A549 (cell line): ENCODE measurements at regions not wholly inside any gene's neighbourhood (a gene's known extent, or its start where the extent isn't known, plus 50 kb on each side); places are given as distances from the start of the nearest gene placed in this dataset.
"Not testable (repeated sequence)": the region's sequence is repeated elsewhere in the genome, so short reads cannot be mapped to it uniquely, and the experiment has no call there.

Experiments used
- ATAC-seq, 2 experiments: fragments of 200-7000 bp in 1 of 2; fragments of >200 bp in 1 of 2; cut with Nextera tagmentation in 1 of 2; cut with Tn5 transposase in 1 of 2; 3 replicates each; pipeline versions ENCODE4 v1.8.0 to v1.9.1; 2018 to 2020; ENCODE audit warnings: mild to moderate bottlenecking in 1 of 2, moderate library complexity in 1 of 2
- CTCF ChIA-PET: fragments of 300-600 bp; sonication (Branson Sonifier 250); formaldehyde crosslinking; extraction: SDS; loops from one replicate; lab custom pipeline; 2021; ENCODE audit warnings: antibody characterized with exemption, inconsistent platforms; lab: Yijun Ruan, JAX
- POLR2A ChIA-PET: fragments of 350-600 bp; formaldehyde crosslinking; extraction: SDS; loops from one replicate; lab custom pipeline; 2021; ENCODE audit warnings: antibody characterized with exemption, inconsistent platforms; lab: Yijun Ruan, JAX
- DNase-seq, 2 experiments: peaks; one replicate each; pipeline versions ENCODE4 v3.0.0 to v3.0.0-alpha.2; 2011 to 2016; ENCODE audit warnings: low read depth in 1 of 2, low spot score in 1 of 2
- FAIRE-seq: peaks from 2 replicates; lab custom pipeline; 2011; peaks lifted over from hg19 to GRCh38; lab: Jason Lieb, UNC
- H3K27ac ChIP-seq, 2 experiments: fragments of >200 bp; sonication (Bioruptor Twin); formaldehyde crosslinking; 3 replicates each; pipeline ENCODE4 v1.5.1; 2016 to 2017
- H3K4me1 ChIP-seq: fragments of >200 bp; sonication (Bioruptor Twin); formaldehyde crosslinking; 3 replicates; pipeline ENCODE4 v1.6.1; 2016
- H3K4me2 ChIP-seq: fragments of >200 bp; sonication (Bioruptor Twin); formaldehyde crosslinking; 3 replicates; pipeline ENCODE4 v1.6.1; 2016
- H3K4me3 ChIP-seq: fragments of >200 bp; sonication (Bioruptor Twin); formaldehyde crosslinking; 3 replicates; pipeline ENCODE4 v1.5.1; 2016
- H3K9me3 ChIP-seq: fragments of >200 bp; sonication (Bioruptor Twin); formaldehyde crosslinking; 3 replicates; pipeline ENCODE4 v1.6.1; 2016
- BHLHE40 ChIP-seq: IDR thresholded peaks from 2 replicates; pipeline ENCODE4 v1.6.1; 2012; ENCODE audit warnings: low read depth, low read length, inconsistent platforms
- CEBPB ChIP-seq, 2 experiments: fragments of >200 bp in 1 of 2; sonication (Bioruptor Twin) in 1 of 2; formaldehyde crosslinking in 1 of 2; IDR thresholded peaks; 2 replicates each; pipeline ENCODE4 v1.6.1; 2012 to 2016
- CHD2 ChIP-seq: fragments of 150-350 bp; IDR thresholded peaks from 2 replicates; pipeline ENCODE4 v1.6.1; 2014; ENCODE audit warnings: low read length; ENCODE audit not compliant: partially characterized antibody
- EHF ChIP-seq: fragments of 250-450 bp; sonication (Bioruptor Pico); IDR thresholded peaks from 2 replicates; pipeline ENCODE4 v1.5.0; 2020; ENCODE audit warnings: mild to moderate bottlenecking
- EHMT2 ChIP-seq: fragments of 200-600 bp; sonication (generic); IDR thresholded peaks from 2 replicates; pipeline ENCODE4 v1.6.1; 2016; ENCODE audit warnings: antibody characterized with exemption, low read depth, mild to moderate bottlenecking, moderate library complexity
- FOSB ChIP-seq: fragments of 250-450 bp; sonication (Bioruptor Pico); IDR thresholded peaks from 2 replicates; pipeline ENCODE4 v1.5.0; 2020; ENCODE audit warnings: mild to moderate bottlenecking, moderate library complexity
- FOXS1 ChIP-seq: fragments of 250-450 bp; sonication (Bioruptor Pico); IDR thresholded peaks from 2 replicates; pipeline ENCODE4 v1.5.0; 2020; ENCODE audit warnings: mild to moderate bottlenecking, moderate library complexity
- GATA3 ChIP-seq: IDR thresholded peaks from 2 replicates; pipeline ENCODE4 v1.6.1; 2012; ENCODE audit warnings: borderline replicate concordance
- HDAC2 ChIP-seq: fragments of 200-600 bp; sonication (generic); IDR thresholded peaks from 2 replicates; pipeline ENCODE4 v1.6.1; 2016
- HOXA7 ChIP-seq: fragments of 250-450 bp; sonication (Bioruptor Pico); IDR thresholded peaks from 2 replicates; pipeline ENCODE4 v1.5.0; 2020; ENCODE audit warnings: mild to moderate bottlenecking, moderate library complexity
- MAFK ChIP-seq: fragments of 450-650 bp; IDR thresholded peaks from 2 replicates; pipeline ENCODE4 v1.6.1; 2014; ENCODE audit not compliant: partially characterized antibody
- MYC ChIP-seq: IDR thresholded peaks from 2 replicates; pipeline ENCODE4 v1.6.1; 2012; ENCODE audit warnings: mild to moderate bottlenecking, inconsistent platforms, low read length, improper control_type of control experiment, borderline replicate concordance
- NPAS2 ChIP-seq: fragments of 250-450 bp; sonication (Bioruptor Pico); IDR thresholded peaks from 2 replicates; pipeline ENCODE4 v1.8.0; 2022; ENCODE audit warnings: mild to moderate bottlenecking, moderate library complexity, borderline replicate concordance
- NR3C1 ChIP-seq: fragments of >200 bp; sonication (Bioruptor Twin); formaldehyde crosslinking; IDR thresholded peaks from 3 replicates; pipeline ENCODE4 v1.6.1; 2017
- POLR2A ChIP-seq: IDR thresholded peaks from 2 replicates; pipeline ENCODE4 v1.6.1; 2012; ENCODE audit warnings: mild to moderate bottlenecking, low read length
- POLR2AphosphoS2 ChIP-seq: conservative IDR thresholded peaks from 2 replicates; pipeline ENCODE4 v1.6.1; 2012; ENCODE audit warnings: low read length, improper control_type of control experiment, inconsistent platforms
- RARB ChIP-seq: fragments of 250-450 bp; sonication (Bioruptor Pico); IDR thresholded peaks from 2 replicates; pipeline ENCODE4 v1.8.0; 2021; ENCODE audit warnings: mild to moderate bottlenecking, moderate library complexity
- SREBF2 ChIP-seq: fragments of 450-650 bp; IDR thresholded peaks from 2 replicates; pipeline ENCODE4 v1.6.1; 2014; ENCODE audit warnings: mild to moderate bottlenecking, moderate library complexity
- TFCP2L1 ChIP-seq: fragments of 250-450 bp; sonication (Bioruptor Pico); IDR thresholded peaks from 2 replicates; pipeline ENCODE4 v1.5.0; 2021; ENCODE audit warnings: mild to moderate bottlenecking
- TP53 ChIP-seq: fragments of 250-450 bp; sonication (Bioruptor Pico); IDR thresholded peaks from 2 replicates; pipeline ENCODE4 v1.5.0; 2021; ENCODE audit warnings: mild to moderate bottlenecking, moderate library complexity
- ZNF302 ChIP-seq: fragments of 250-450 bp; sonication (Bioruptor Pico); IDR thresholded peaks from 2 replicates; pipeline ENCODE4 v1.9.0; 2021; ENCODE audit warnings: inconsistent platforms, mild to moderate bottlenecking, moderate library complexity
- WGBS: methylation state at CpG from one replicate; pipeline ENCODE4 v1.1.6; 2017; ENCODE audit errors: missing lambda C conversion rate; 5-methylcytosine and 5-hydroxymethylcytosine counted together
- TF ChIP-seq, protein P1 (sequence below): fragments of 250-450 bp; sonication (Bioruptor Pico); IDR thresholded peaks from 2 replicates; pipeline ENCODE4 v1.5.0; 2020; ENCODE audit warnings: low read depth, mild to moderate bottlenecking, moderate library complexity

DNA sequence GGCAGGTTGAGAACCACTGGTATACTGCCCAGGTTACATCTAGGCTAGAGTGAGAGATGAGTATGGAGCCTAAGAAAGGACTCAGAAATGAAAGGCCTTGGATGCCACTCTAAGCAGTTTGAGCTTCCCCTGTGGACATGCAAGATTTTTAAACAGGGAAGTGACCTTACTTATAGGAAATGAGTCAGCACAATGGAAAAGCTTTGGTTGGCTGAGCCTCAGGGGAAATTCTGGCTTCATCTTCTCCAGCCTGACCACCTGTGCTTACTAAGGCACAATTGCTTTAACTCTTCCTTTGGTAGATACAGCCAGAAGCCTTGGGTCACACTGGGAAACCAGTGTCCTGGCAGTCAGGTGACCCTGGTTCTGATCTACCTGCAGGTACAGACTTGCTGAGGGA, 380.2 kb upstream of the ZNF462 start:
- POLR2A ChIA-PET: no interaction called here
- CTCF ChIA-PET: no interaction called here
- Histone ChIP-seq H3K4me2 (no peak overlapping the region), H3K4me1 (no peaks in the 10 kb centered on the region), H3K4me3 (no peak overlapping the region), H3K9me3 (no peaks in the 10 kb centered on the region), H3K27ac (no peak overlapping the region)
- DNase-seq: no peak
- no peak for ATAC-seq
- no peak for FAIRE-seq
- TF ChIP-seq, protein P1, sequence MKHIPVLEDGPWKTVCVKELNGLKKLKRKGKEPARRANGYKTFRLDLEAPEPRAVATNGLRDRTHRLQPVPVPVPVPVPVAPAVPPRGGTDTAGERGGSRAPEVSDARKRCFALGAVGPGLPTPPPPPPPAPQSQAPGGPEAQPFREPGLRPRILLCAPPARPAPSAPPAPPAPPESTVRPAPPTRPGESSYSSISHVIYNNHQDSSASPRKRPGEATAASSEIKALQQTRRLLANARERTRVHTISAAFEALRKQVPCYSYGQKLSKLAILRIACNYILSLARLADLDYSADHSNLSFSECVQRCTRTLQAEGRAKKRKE (CRISPR knock-in tag): no peak
- TF ChIP-seq NR3C1 (no peak), POLR2A (no peak), EHF (CRISPR knock-in tag) (no peak), HDAC2 (no peak), GATA3 (no peak), POLR2AphosphoS2 (no peak), MAFK (no peak), TFCP2L1 (CRISPR knock-in tag) (no peak), MYC (no peak)

DNA sequence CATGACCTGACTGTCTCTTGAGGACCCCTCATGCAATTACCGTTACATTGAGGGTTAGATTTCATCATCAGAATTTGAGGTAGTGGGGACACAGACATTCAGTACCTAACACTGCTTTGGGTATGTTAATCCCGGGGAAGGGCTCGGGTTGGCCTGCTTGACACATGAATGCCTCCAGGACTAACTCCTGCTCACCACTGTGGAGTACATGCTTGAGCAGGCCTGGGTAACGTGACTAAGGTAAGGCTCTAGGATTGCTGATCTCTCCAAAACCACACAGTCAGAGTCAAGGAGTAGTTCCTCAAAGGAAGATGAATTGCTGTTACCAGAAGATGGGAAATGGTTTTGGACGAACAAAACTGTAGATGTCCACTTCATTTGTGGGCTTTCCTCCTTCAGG, 376.3 kb upstream of the ZNF462 start:
- Histone ChIP-seq H3K9me3 (no peaks in the 10 kb centered on the region), H3K4me2 (no peak overlapping the region), H3K4me3 (no peak overlapping the region), H3K4me1 (no peaks in the 10 kb centered on the region), H3K27ac (no peak overlapping the region)
- WGBS: 16% methylated on average over 5 of the region's 5 CpGs
- no peak for ATAC-seq
- FAIRE-seq: no peak
- no peak for DNase-seq
- POLR2A ChIA-PET: no interaction called here
- TF ChIP-seq RARB (CRISPR knock-in tag) (no peak), ZNF302 (CRISPR knock-in tag) (no peak), FOXS1 (CRISPR knock-in tag) (no peak), POLR2AphosphoS2 (no peak), CEBPB (IDR thresholded peaks at IDR 0.05) (no peak), SREBF2 (no peak), NR3C1 (no peak), NPAS2 (no peak), TP53 (no peak), HOXA7 (CRISPR knock-in tag) (no peak), CHD2 (no peak)
- CTCF ChIA-PET: no interaction called here

DNA sequence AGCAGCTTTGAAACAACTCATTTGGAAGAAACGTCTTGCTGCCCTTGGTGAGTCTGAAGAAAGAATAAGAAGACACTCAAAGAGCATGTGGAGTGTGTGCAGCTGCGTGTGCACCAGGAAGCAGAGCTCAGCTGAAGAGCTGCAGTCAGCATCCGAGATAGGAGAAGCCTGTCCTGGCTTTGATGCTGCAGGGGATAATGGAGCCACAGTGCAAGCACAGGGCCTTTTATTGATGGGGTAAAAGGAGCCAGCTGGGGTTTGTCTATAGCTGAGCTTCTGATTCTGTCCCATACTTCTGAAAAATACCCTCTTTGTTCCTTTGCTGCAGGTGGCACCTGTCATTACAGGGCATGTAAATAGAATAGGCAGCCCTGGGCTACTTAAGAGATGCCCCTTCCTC, 375.7 kb upstream of the ZNF462 start:
- CTCF ChIA-PET: no interaction called here
- no peak for DNase-seq
- H3K4me3 ChIP-seq: no peak overlapping the region
- H3K4me1 ChIP-seq: no peaks in the 10 kb centered on the region
- H3K9me3 ChIP-seq: no peaks in the 10 kb centered on the region
- WGBS: 0% methylated on average over 3 of the region's 3 CpGs
- no peak for FAIRE-seq
- POLR2A ChIA-PET: no interaction called here
- no peak for ATAC-seq
- H3K27ac ChIP-seq: no peak overlapping the region
- H3K4me2 ChIP-seq: no peak overlapping the region
- no peak for TF ChIP-seq BHLHE40
- TF ChIP-seq SREBF2: no peak
- no peak for TF ChIP-seq MAFK
- no peak for TF ChIP-seq EHMT2
- no peak for TF ChIP-seq MYC
- no peak for TF ChIP-seq FOSB (CRISPR knock-in tag)
- no peak for TF ChIP-seq CEBPB (IDR thresholded peaks at IDR 0.05)
- TF ChIP-seq, all 56 proteins: peak for 0

DNA sequence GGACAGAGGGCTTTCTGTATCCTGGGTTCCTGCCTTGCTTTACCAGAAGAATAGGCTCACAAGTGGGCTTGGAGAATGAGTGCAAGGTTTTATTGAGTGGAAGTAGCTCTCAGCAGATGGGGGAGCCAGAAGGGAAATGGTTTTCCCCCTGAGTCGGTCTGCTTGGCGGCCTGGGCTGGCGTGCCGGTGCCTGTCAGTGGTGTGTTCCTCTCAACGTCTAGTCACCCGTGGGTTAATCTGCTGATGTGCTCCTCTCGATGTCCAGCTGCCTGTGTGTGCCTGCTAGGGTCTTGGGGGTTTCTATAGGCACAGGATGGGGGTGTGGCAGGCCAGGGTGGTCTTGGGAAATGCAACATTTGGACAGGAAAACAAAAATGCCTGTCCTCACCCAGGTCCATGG, 370.8 kb upstream of the ZNF462 start:
- ATAC-seq, CTCF ChIA-PET, H3K4me2 ChIP-seq, H3K9me3 ChIP-seq, H3K27ac ChIP-seq, DNase-seq, FAIRE-seq, H3K4me3 ChIP-seq, POLR2A ChIA-PET, H3K4me1 ChIP-seq: not testable (repeated sequence)
- 34% methylated on average over 7 of the region's 7 CpGs for WGBS
